ENCODE measurements at regions not wholly inside any gene's neighbourhood (a gene's known extent, or its start where the extent isn't known, plus 50 kb on each side); places are given as distances from the start of the nearest gene placed in this dataset.
A peak's percentile ranks its signal among the peaks of the same experiment; 100 is the strongest.

- DNase-seq (ENCODE audit: low read depth in 2 of 2), result no peak
These were observed 183.2 kb downstream of the MRPL39 start for GRCh38 chr21:25424048-25424447.

- no peak for DNase-seq (ENCODE audit: low read depth in 2 of 2)
These were observed 184.4 kb downstream of the MRPL39 start for GRCh38 chr21:25422610-25423608.

- peak; percentile 35 to 62 for DNase-seq (ENCODE audit: low read depth in 2 of 2)
These were observed 185.8 kb downstream of the MRPL39 start for GRCh38 chr21:25421321-25422028.

GRCh38 chr21:25420831-25421230 is 186.4 kb downstream of the MRPL39 start:
- DNase-seq (ENCODE audit: low read depth in 2 of 2), result no peak

GRCh38 chr21:25416669-25417068 is 190.6 kb downstream of the MRPL39 start:
- DNase-seq (ENCODE audit: low read depth in 2 of 2), result no peak

- DNase-seq (ENCODE audit: low read depth in 2 of 2), result no peak
These were observed 195.2 kb downstream of the MRPL39 start for GRCh38 chr21:25412100-25412499.

- no peak for DNase-seq (ENCODE audit: low read depth in 2 of 2)
These were observed 197.3 kb downstream of the MRPL39 start for GRCh38 chr21:25409978-25410377.

GRCh38 chr21:25408666-25409065 is 198.6 kb downstream of the MRPL39 start:
- DNase-seq (ENCODE audit: low read depth in 2 of 2), result no peak

- DNase-seq (ENCODE audit: low read depth in 2 of 2), result no peak
These were observed 200.2 kb downstream of the MRPL39 start for GRCh38 chr21:25406887-25407579.

GRCh38 chr21:25405984-25406383 is 201.3 kb downstream of the MRPL39 start:
- no peak for DNase-seq (ENCODE audit: low read depth in 2 of 2)

- peak; percentile 21 to 36 for DNase-seq (ENCODE audit: low read depth in 2 of 2)
These were observed 204.9 kb downstream of the MRPL39 start for GRCh38 chr21:25402134-25402961.

- no peak for DNase-seq (ENCODE audit: low read depth in 2 of 2)
These were observed 206.9 kb downstream of the MRPL39 start for GRCh38 chr21:25400427-25400826.

- no peak for DNase-seq (ENCODE audit: low read depth in 2 of 2)
These were observed 208.7 kb downstream of the MRPL39 start for GRCh38 chr21:25398630-25399029.

GRCh38 chr21:25396135-25396711 is 211.1 kb downstream of the MRPL39 start:
- DNase-seq (ENCODE audit: low read depth in 2 of 2), result peak; percentile 80

- DNase-seq (ENCODE audit: low read depth in 2 of 2), result no peak
These were observed 215.5 kb downstream of the MRPL39 start for GRCh38 chr21:25391777-25392176.

- no peak for DNase-seq (ENCODE audit: low read depth in 2 of 2)
These were observed 216.6 kb downstream of the MRPL39 start for GRCh38 chr21:25390701-25391100.

GRCh38 chr21:25387665-25388064 is 219.6 kb downstream of the MRPL39 start:
- no peak for DNase-seq (ENCODE audit: low read depth in 2 of 2)

- DNase-seq (ENCODE audit: low read depth in 2 of 2), result no peak
These were observed 221.3 kb downstream of the MRPL39 start for GRCh38 chr21:25385911-25386474.

- no peak for DNase-seq (ENCODE audit: low read depth in 2 of 2)
These were observed 221.9 kb downstream of the MRPL39 start for GRCh38 chr21:25385341-25385740.

GRCh38 chr21:25384782-25385181 is 222.5 kb downstream of the MRPL39 start:
- DNase-seq (ENCODE audit: low read depth in 2 of 2), result no peak

- DNase-seq (ENCODE audit: low read depth in 2 of 2), result no peak
These were observed 223.7 kb downstream of the MRPL39 start for GRCh38 chr21:25383545-25383944.

Measured in stimulated activated CD8-positive, alpha-beta memory T cell treated with anti-CD3 and anti-CD28 coated beads, Interleukin-15, amount 100 ng/mL, for 48 hours (primary cell).